Neuronal stem cell (in vitro differentiated cells): ENCODE measurements at regions not wholly inside any gene's neighbourhood (a gene's known extent, or its start where the extent isn't known, plus 50 kb on each side); places are given as distances from the start of the nearest gene placed in this dataset.

ENCODE experiments used
- DNase-seq: peaks from one replicate; pipeline ENCODE4 v3.0.0-alpha.2; 2013; ENCODE audit warnings: low spot score
- H2AFZ ChIP-seq: one replicate; pipeline ENCODE4 v1.6.1; 2013; ENCODE audit warnings: mild to moderate bottlenecking, low read length, inconsistent platforms
- H2AK5ac ChIP-seq: 2 replicates; pipeline ENCODE4 v1.6.1; 2013; ENCODE audit warnings: low read depth, mild to moderate bottlenecking, inconsistent platforms, low read length, moderate library complexity, mixed read lengths
- H2BK120ac ChIP-seq: 2 replicates; pipeline ENCODE4 v1.6.1; 2013; ENCODE audit warnings: low read depth, mild to moderate bottlenecking, inconsistent platforms, low read length, moderate library complexity, mixed read lengths
- H2BK12ac ChIP-seq: one replicate; pipeline ENCODE4 v1.6.1; 2013; ENCODE audit warnings: low read length, inconsistent platforms
- H2BK15ac ChIP-seq: 2 replicates; pipeline ENCODE4 v1.6.1; 2013; ENCODE audit warnings: mild to moderate bottlenecking, low read length, inconsistent platforms, mixed read lengths
- H2BK5ac ChIP-seq: one replicate; pipeline ENCODE4 v1.6.1; 2013; ENCODE audit warnings: inconsistent platforms, mild to moderate bottlenecking, low read length, moderate library complexity
- H3K14ac ChIP-seq: one replicate; pipeline ENCODE4 v1.6.1; 2013; ENCODE audit warnings: low read length, inconsistent platforms
- H3K18ac ChIP-seq: 2 replicates; pipeline ENCODE4 v1.6.1; 2013; ENCODE audit warnings: low read length, inconsistent platforms
- H3K23ac ChIP-seq: 2 replicates; pipeline ENCODE4 v1.6.1; 2013; ENCODE audit warnings: low read depth, mild to moderate bottlenecking, mixed read lengths, low read length, inconsistent platforms; ENCODE audit not compliant: poor library complexity
- H3K27ac ChIP-seq: replicated peaks from 3 replicates; pipeline ENCODE4 v1.5.1; 2013; ENCODE audit warnings: low read length, inconsistent platforms
- H3K27me3 ChIP-seq, 3 experiments: 2 replicates each; pipeline ENCODE4 v1.6.1; 2013; ENCODE audit warnings: low read length in 3 of 3, mild to moderate bottlenecking in 2 of 3, inconsistent platforms in 1 of 3, low read depth in 1 of 3, mixed read lengths in 1 of 3, moderate library complexity in 1 of 3; ENCODE audit not compliant: control insufficient read depth in 3 of 3, insufficient read depth in 3 of 3
- H3K36me3 ChIP-seq, 2 donors: replicated peaks in 1 of 2; 2 replicates each; pipeline ENCODE4 v1.6.1; 2013; ENCODE audit warnings: low read length in 2 of 2; ENCODE audit not compliant: control insufficient read depth in 2 of 2, insufficient read depth in 2 of 2
- H3K4ac ChIP-seq: 2 replicates; pipeline ENCODE4 v1.6.1; 2013; ENCODE audit warnings: inconsistent platforms, mild to moderate bottlenecking, low read length, moderate library complexity
- H3K4me1 ChIP-seq, 2 donors: 1 replicate in 1 of 2; 2 replicates in 1 of 2; pipeline ENCODE4 v1.6.1; 2013; ENCODE audit warnings: low read length in 2 of 2, low read depth in 1 of 2; ENCODE audit not compliant: control insufficient read depth in 2 of 2, insufficient read depth in 1 of 2
- H3K4me2 ChIP-seq: one replicate; pipeline ENCODE4 v1.6.1; 2013; ENCODE audit warnings: mild to moderate bottlenecking, low read length, inconsistent platforms; ENCODE audit not compliant: insufficient read depth, poor library complexity, severe bottlenecking
- H3K4me3 ChIP-seq, 2 donors: 2 replicates each; pipeline ENCODE4 v1.5.1; 2013; ENCODE audit warnings: low read length in 2 of 2, mild to moderate bottlenecking in 2 of 2, inconsistent platforms in 1 of 2, moderate library complexity in 1 of 2
- H3K79me1 ChIP-seq: one replicate; pipeline ENCODE4 v1.6.1; 2013; ENCODE audit warnings: low read depth, mild to moderate bottlenecking, inconsistent platforms, low read length, moderate library complexity
- H3K9ac ChIP-seq: one replicate; pipeline ENCODE4 v1.6.1; 2013; ENCODE audit warnings: mild to moderate bottlenecking, low read depth, low read length, inconsistent platforms; ENCODE audit not compliant: poor library complexity
- H3K9me3 ChIP-seq, 2 donors: replicated peaks in 1 of 2; 2 replicates each; pipeline versions ENCODE3 to v1.6.1; 2013; ENCODE audit warnings: low read length in 2 of 2, mild to moderate bottlenecking in 2 of 2, inconsistent platforms in 1 of 2, low read depth in 1 of 2, mixed read lengths in 1 of 2, moderate library complexity in 1 of 2; ENCODE audit not compliant: control insufficient read depth in 2 of 2, insufficient read depth in 1 of 2
- H4K8ac ChIP-seq: one replicate; pipeline ENCODE4 v1.6.1; 2013; ENCODE audit warnings: low read depth, mild to moderate bottlenecking, inconsistent platforms, low read length, moderate library complexity
- H4K91ac ChIP-seq: one replicate; pipeline ENCODE4 v1.6.1; 2013; ENCODE audit warnings: low read length, low read depth, mild to moderate bottlenecking, inconsistent platforms; ENCODE audit not compliant: poor library complexity
- WGBS, 2 donors: extraction: QIAGEN DNeasy Blood & Tissue Kit; methylation state at CpG; one replicate each; pipeline ENCODE4 v1.1.7; 2013; ENCODE audit warnings: missing lambda C conversion rate in 2 of 2, mixed read lengths in 1 of 2; ENCODE audit not compliant: insufficient read length in 2 of 2, insufficient replicate concordance in 1 of 2; ENCODE audit errors: extremely low coverage in 2 of 2; 5-methylcytosine and 5-hydroxymethylcytosine counted together

DNA sequence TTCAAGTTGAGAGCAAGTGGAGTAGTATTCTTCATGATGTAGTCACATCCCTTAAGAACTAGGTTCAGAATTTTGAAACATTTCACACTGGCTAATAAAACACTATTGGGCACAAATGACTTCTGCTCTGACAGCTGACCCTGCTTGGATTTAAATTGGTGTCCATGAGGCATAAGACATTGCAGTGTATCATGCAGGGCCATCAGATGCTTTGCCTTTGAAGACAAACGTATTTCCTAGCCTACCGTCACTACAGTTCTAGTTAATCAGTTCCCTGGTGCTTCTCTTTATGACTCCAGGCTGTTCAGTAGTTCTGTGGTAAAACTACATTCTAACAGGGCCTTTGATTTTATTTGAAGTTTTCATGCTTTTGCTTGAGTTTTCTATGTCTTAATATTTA, 168.5 kb upstream of the ZNF804B start:
- Histone ChIP-seq H2AFZ (no peak overlapping the region), H3K14ac (no peak overlapping the region), H4K8ac (no peak overlapping the region), H2BK120ac (no peak overlapping the region), H3K4ac (no peak overlapping the region), H3K4me2 (no peak overlapping the region), H3K9ac (no peak overlapping the region), H3K27ac (no peak overlapping the region), H2AK5ac (no peak overlapping the region), H3K9me3 (no peaks in the 10 kb centered on the region), H3K4me1 (no peaks in the 10 kb centered on the region), H3K36me3 (no peaks in the 10 kb centered on the region), H3K18ac (no peak overlapping the region), H2BK12ac (no peak overlapping the region), H3K27me3 (no peaks in the 10 kb centered on the region), H3K4me3 (no peak overlapping the region), H2BK5ac (no peak overlapping the region), H3K23ac (no peak overlapping the region), H2BK15ac (no peak overlapping the region), H3K79me1 (no peaks in the 10 kb centered on the region), H4K91ac (no peak overlapping the region)
- no peak for DNase-seq
- WGBS, 2 donors: no CpG with 5 or more reads among the region's 2 CpGs

- Histone ChIP-seq H3K4ac (no peak overlapping the region), H3K4me3 (no peak overlapping the region), H3K27ac (no peak overlapping the region), H3K23ac (no peak overlapping the region), H3K18ac (no peak overlapping the region), H2BK15ac (no peak overlapping the region), H3K9me3 (no peaks in the 10 kb centered on the region), H2BK12ac (no peak overlapping the region), H3K79me1 (no peaks in the 10 kb centered on the region), H4K8ac (no peak overlapping the region), H2AFZ (no peak overlapping the region), H3K9ac (no peak overlapping the region), H3K27me3 (no peaks in the 10 kb centered on the region), H2BK5ac (no peak overlapping the region), H3K4me1 (no peaks in the 10 kb centered on the region), H4K91ac (no peak overlapping the region), H2AK5ac (no peak overlapping the region), H2BK120ac (no peak overlapping the region), H3K36me3 (no peaks in the 10 kb centered on the region), H3K14ac (no peak overlapping the region), H3K4me2 (no peak overlapping the region)
- WGBS, 2 donors: no CpG with 5 or more reads among the region's 1 CpG
- DNase-seq: no peak
Measured at GRCh38 chr7:88589927-88590326, 169.6 kb upstream of the ZNF804B start.

- H2BK120ac ChIP-seq: no peak overlapping the region
- H3K4me1 ChIP-seq: no peaks in the 10 kb centered on the region
- no peak overlapping the region for H3K4ac ChIP-seq
- no peak for DNase-seq
- H3K9ac ChIP-seq: no peak overlapping the region
- H3K27me3 ChIP-seq: no peaks in the 10 kb centered on the region
- H3K4me3 ChIP-seq: no peak overlapping the region
- no peak overlapping the region for H3K4me2 ChIP-seq
- no peak overlapping the region for H3K14ac ChIP-seq
- H3K79me1 ChIP-seq: no peaks in the 10 kb centered on the region
- no peak overlapping the region for H2BK5ac ChIP-seq
- no peak overlapping the region for H4K8ac ChIP-seq
- no peak overlapping the region for H2BK12ac ChIP-seq
- WGBS, 2 donors: no CpG with 5 or more reads among the region's 3 CpGs
- H2AK5ac ChIP-seq: no peak overlapping the region
- H4K91ac ChIP-seq: no peak overlapping the region
- H3K9me3 ChIP-seq: no peaks in the 10 kb centered on the region
- H3K27ac ChIP-seq: no peak overlapping the region
- H2BK15ac ChIP-seq: no peak overlapping the region
- no peak overlapping the region for H3K18ac ChIP-seq
- no peak overlapping the region for H2AFZ ChIP-seq
- H3K36me3 ChIP-seq: no peaks in the 10 kb centered on the region
- H3K23ac ChIP-seq: no peak overlapping the region
Measured at GRCh38 chr7:88586890-88587289, 172.6 kb upstream of the ZNF804B start.

- H3K79me1 ChIP-seq: no peaks in the 10 kb centered on the region
- no peak overlapping the region for H3K4me2 ChIP-seq
- no peak overlapping the region for H2BK120ac ChIP-seq
- no CpG with 5 or more reads among the region's 3 CpGs for WGBS, 2 donors
- no peak overlapping the region for H4K8ac ChIP-seq
- no peak overlapping the region for H3K4me3 ChIP-seq
- no peak overlapping the region for H2BK15ac ChIP-seq
- H3K36me3 ChIP-seq: no peaks in the 10 kb centered on the region
- H3K27ac ChIP-seq: no peak overlapping the region
- DNase-seq: no peak
- H3K4ac ChIP-seq: no peak overlapping the region
- H2BK5ac ChIP-seq: no peak overlapping the region
- H3K9me3 ChIP-seq: no peaks in the 10 kb centered on the region
- H3K14ac ChIP-seq: no peak overlapping the region
- no peak overlapping the region for H3K18ac ChIP-seq
- H3K4me1 ChIP-seq: no peaks in the 10 kb centered on the region
- H3K23ac ChIP-seq: no peak overlapping the region
- no peak overlapping the region for H2AK5ac ChIP-seq
- no peak overlapping the region for H4K91ac ChIP-seq
- H2BK12ac ChIP-seq: no peak overlapping the region
- no peaks in the 10 kb centered on the region for H3K27me3 ChIP-seq
- H2AFZ ChIP-seq: no peak overlapping the region
- H3K9ac ChIP-seq: no peak overlapping the region
Measured at GRCh38 chr7:88586219-88586618, 173.3 kb upstream of the ZNF804B start.
